NCI-H1048 (cell line): ENCODE measurements at regions not wholly inside any gene's neighbourhood (a gene's known extent, or its start where the extent isn't known, plus 50 kb on each side); places are given as distances from the start of the nearest gene placed in this dataset.
"Not testable (repeated sequence)": the region's sequence is repeated elsewhere in the genome, so short reads cannot be mapped to it uniquely, and the experiment has no call there.

Experiments used
- DNase-seq: peaks from one replicate; lab custom pipeline; 2025; lab: John Stamatoyannopoulos, UW

DNA sequence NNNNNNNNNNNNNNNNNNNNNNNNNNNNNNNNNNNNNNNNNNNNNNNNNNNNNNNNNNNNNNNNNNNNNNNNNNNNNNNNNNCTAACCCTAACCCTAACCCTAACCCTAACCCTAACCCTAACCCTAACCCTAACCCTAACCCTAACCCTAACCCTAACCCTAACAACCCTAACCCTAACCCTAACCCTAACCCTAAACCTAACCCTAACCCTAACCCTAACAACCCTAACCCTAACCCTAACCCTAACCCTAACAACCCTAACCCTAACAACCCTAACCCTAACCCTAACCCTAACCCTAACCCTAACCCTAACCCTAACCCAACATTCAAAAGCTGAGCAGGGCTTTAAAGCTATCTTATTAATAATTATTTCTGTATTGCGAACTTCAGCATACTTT lies 182.5 kb upstream of the FAM20C start:
- not testable (repeated sequence) for DNase-seq

DNA sequence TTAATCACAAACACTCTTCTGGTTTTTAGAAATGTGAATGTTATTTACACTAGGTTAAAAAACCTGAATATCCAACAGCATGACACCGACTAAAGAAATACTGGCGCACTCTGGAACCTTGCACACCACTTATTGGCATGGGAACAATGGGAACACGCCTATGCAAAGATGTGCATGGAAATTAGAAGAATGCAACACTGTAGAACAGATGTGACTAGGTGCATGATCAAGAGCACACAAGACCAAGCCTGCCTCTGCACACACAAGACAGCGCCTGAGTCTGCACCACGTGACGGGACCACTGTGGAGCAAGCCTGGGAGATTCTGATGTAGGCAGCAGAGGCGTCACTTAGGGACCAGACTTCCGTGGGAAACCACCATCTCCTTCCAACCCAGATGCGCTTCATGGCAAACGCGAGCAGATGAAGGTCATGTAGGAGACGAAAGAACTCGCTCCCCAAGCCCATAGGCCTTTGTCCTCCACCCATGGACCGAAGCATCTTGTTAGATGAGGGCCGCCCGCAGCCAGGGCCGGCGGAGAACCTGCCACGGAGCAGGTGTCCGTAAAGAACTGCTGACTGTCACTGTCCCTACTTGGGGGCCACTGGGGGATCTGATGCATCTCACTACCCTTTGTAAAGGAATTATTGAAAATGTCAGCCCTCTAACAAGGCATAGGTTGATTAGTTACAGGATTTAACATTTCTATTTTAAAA lies 159.6 kb upstream of the FAM20C start:
- not testable (repeated sequence) for DNase-seq

DNA sequence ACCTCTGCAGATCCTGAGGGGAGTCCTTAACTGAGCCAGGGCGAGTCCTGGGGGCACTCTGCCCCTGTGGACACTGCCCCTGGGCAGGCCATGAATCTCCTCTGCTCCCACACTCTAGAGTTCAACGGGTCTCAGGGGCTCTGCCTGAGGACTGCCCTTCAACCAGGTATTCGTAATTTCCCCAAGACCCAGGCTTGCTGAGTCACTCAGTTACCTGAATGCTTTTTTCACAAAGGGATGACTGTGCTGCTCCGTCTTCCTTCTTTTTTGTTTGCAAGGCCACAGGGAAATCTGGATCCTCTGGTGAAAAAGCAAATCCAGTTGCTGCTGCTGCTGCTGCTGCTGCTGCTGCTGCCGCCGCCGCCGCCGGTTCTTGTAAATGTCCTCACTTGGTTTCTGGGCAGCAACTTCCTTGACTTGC lies 157.2 kb upstream of the FAM20C start:
- DNase-seq: not testable (repeated sequence)

- DNase-seq: not testable (repeated sequence)
These were observed 155.8 kb upstream of the FAM20C start for GRCh38 chr7:36539-36938.

DNA sequence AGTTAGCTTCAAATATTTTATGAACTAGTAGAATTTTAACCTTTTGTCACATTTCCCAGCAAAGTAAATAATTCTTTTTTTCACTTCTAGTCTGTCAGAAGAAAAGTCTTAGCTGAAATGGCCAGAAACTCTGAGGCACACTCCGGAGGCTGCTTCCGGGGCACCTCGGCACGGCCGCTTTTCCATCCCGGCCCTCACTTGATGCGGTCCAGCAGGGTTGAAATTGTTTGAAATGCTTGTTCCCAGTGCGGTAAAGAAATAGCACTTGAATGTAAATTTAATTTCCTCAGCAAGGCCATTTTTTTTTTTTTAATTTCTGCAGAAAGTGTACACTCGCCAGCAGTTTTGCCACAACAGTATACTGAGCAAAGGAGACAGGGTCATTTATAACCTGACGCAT lies 154.7 kb upstream of the FAM20C start:
- not testable (repeated sequence) for DNase-seq

DNA sequence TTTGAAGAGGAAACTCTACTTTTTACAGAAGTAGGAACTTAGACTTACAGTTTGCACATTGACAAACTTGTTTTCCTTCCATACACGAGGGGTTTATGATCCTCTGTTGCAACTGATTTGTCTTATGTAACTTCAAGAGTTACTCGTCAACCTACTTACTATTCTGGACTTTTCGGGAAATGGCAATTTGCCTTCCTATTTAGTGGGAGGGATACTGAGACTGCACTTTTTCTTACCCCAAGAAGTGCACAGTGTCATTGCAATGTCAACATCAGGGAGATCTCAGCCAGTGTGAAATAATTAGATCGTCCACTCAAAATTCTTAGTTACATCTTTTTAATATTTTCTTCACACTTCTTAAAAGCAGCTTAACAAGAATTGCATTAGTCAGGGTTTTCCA lies 153.9 kb upstream of the FAM20C start:
- DNase-seq: not testable (repeated sequence)

DNA sequence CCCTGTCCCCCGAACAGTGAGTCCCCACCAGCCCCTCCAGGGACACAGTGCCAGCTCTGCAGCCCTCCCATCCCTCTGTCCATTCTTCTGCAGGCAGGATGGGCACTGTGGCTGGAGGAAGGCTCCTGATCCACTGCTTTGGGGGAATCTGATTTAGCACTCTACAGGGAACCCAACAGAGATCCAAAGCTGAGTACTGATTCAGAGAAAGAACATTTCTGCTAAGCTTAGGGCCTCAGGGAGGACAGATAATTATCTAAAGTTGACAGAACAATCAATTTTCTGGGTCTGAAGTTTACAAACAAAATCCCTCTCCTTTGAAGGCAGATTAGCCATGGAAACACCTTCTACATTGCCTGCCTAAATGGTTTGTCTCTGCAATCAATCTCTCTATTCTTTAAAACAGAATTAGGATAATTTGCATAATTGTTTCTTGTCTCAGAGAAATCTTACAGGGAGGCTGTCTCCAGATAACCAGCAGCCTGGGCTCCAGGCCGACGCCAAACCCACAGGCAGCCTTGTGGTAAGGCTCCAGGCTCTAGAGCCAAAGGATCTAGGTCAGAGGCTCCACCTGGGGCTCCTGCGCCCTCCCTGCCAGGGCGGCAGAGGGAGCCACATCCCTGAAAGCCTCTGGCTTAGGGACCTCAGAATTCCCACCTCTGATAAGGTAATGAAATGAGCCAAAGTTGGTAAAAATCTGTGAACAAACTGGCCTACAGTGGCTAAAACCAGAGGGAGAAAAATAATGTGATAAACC lies 152.2 kb upstream of the FAM20C start:
- DNase-seq: not testable (repeated sequence)

- DNase-seq: no peak
These were observed 151.3 kb upstream of the FAM20C start for GRCh38 chr7:40799-41750.

GRCh38 chr7:41917-42565 lies 150.3 kb upstream of the FAM20C start:
- no peak for DNase-seq

DNA sequence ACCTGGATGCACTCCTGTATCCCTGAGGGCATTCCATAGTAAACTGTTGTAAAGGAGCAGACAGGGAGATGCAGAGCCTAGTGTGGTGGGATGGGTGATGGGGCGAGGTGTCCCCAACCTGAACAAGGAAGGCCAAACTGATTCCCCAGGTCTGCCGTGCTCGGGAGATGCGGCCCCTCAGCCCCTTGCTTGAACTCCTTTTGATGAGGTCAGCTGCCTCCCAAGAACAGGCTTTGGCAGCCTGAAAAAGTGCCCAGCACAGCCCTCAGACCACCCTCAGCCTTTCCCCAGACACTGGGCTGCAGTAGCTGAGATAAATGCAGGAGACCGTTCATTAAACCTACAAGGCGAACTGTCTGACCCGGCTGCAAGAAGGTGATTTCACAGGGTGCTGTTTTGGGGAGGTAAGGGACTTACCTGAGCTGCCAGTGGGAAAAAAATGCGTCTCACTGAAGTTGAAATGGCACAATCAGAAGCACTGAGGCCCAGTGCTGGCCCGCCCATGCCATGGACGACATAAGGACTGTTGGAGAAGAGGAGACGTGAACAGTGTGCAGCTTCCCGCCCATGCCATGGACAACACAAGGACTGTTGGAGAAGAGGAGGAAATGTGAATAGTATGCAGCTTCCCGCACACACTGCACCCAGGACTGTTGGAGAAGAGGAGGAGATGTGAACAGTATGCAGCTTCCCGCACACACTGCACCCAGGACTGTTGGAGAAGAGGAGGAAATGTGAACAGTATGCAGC lies 148.4 kb upstream of the FAM20C start:
- DNase-seq: no peak

DNA sequence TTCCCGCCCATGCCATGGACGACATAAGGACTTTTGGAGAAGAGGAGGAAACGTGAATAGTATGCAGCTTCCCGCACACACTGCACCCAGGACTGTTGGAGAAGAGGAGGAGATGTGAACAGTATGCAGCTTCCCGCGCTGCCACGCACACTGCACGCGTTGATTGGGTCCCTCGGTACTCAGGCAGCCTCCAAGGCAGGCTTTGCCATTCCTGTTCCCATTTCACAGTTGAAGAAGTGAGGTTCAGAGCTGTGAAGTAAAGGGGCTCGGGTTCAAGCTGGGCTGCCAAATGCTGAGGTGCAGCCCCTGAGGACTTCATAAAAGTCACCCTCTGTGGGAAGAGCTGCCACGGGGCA lies 147.9 kb upstream of the FAM20C start:
- DNase-seq: no peak

GRCh38 chr7:45106-46090 lies 147.0 kb upstream of the FAM20C start:
- no peak for DNase-seq

- DNase-seq: no peak
These were observed 146.1 kb upstream of the FAM20C start for GRCh38 chr7:46123-46829.

DNA sequence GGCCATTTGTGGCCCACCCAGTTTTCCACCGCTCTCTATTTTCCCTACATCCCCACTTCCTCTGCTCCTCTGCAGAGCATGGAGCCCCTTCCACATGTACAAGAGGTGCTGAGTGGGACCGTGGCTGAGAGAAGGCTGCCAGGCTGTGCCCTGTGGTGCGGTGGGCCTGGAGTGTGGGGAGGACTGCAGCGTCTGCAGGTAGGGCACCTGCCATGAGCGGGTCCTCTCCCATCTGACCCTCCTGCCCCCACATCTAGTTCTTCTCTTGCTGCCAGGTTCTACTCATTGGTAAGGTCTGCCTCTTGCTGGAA lies 145.6 kb upstream of the FAM20C start:
- no peak for DNase-seq

- no peak for DNase-seq
These were observed 140.8 kb upstream of the FAM20C start for GRCh38 chr7:51456-52068.

DNA sequence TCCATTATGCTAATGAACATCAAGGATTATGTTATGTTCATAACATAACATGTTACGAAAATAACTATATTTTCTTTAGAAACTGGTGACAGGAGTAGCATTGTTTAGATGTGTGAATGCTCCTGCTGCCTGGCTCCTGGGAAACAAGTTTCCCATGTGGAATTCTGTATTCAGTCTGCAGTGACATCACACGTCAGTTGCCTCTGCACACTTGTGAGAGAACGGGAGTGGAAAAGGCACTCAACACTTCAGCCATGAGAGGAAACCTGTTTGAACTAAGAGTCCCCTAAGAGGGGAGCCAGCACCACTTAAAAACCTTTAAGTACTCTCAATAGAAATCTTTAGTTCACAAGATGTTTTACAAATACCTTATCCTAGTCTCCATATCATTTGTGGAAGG lies 140.3 kb upstream of the FAM20C start:
- no peak for DNase-seq

DNA sequence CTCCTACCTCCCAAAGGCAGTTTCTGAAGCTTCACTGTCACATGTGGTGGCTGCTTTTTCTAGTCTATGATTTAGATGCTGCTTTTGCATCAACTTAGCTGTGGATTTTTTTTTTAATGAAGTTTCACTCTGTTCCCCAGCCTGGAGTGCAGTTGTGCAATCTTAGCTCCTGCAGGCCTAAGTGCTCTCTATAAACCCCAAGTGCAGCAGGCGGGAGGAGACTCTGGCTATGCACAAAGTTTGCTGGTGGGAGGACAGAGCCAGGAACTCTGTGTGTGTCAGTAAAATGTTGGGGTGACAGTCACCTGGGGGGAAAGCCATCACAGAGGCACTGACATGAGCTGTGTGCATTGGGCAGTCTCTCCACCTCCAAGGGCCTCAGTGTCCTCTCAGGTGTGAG lies 138.8 kb upstream of the FAM20C start:
- DNase-seq: no peak

GRCh38 chr7:54615-55014 lies 137.8 kb upstream of the FAM20C start:
- no peak for DNase-seq

GRCh38 chr7:55690-56248 lies 136.6 kb upstream of the FAM20C start:
- DNase-seq: no peak
